Sciatic nerve (tissue), 2 donors: ENCODE measurements at regions not wholly inside any gene's neighbourhood (a gene's known extent, or its start where the extent isn't known, plus 50 kb on each side); places are given as distances from the start of the nearest gene placed in this dataset.

ENCODE experiments used
- ATAC-seq: fragments of 200-7000 bp; cut with Tn5 transposase; one replicate; pipeline ENCODE4 v1.9.1; 2020; ENCODE audit warnings: mild to moderate bottlenecking, moderate library complexity
- DNase-seq: peaks from one replicate; pipeline ENCODE4 v3.0.0-alpha.2; 2020; ENCODE audit warnings: low spot score
- intact Hi-C: fragments of 100-400 bp; cut with DNase I; formaldehyde crosslinking; loops from one replicate; pipeline ENCODE4 v1.14.2; 2022
- donor health status: DM: no; HTN: no; CAD: no.
- donor health status: DM: no; HTN: no; CAD: no.

DNA sequence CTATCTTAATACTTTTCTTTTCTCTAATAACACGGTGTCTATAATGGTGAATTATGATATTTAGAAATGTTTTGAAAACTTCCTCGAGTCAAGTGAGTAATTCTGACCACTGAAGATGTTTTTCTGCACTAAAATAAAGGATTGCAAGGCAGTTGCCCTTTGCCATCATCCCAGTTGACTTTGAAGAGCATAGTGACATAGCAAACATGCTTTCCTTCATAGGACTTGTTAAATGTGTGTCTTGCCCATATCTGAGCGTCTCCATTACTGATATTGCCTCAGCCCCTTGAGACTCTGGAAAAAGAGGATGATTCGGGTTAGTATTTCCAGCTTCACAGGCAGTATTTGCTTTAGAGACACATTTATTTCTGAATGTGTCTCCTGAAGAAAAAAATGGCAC lies 125.2 kb upstream of the MCHR2 start:
- intact Hi-C loops = no loop called here
- no peak for ATAC-seq
- no peak for DNase-seq

DNA sequence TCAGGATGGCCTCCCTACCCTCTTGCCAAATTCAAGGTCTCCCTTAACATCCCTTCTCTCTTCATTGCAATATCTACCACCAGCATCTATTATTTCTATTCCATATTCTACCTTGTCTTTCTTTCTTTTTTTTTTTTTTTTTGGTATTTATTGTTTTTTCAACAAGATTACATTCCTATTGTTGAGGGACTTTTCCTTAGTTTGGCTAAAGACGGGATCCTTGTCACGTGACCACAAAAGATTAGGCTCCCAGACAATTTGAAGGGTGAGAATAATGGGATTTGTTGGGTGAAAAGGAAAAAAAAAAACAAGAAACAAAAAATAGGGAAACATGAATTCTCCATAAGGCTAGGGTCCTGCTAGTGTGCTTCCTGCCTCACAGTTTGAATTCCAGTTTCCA lies 124.3 kb upstream of the MCHR2 start:
- intact Hi-C loops = no loop called here
- ATAC-seq = no peak
- DNase-seq = no peak

DNA sequence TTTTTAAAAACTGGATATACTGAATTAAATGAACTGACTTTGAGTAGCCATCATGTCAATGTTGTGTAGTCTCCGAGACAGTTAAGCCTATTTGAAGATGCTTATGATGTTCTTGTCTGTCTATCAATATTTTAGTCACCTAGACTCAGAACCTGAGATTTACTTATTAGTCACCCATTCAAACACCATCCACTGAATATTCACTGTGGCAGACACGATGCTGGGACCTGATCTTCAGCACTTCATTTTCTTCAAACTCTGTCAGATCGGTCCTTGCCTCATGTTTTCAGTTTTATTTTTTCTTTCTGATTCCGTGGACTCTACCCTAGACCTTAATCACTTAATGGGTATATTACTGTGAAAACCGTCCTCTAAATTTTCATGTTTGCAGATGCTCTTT lies 123.7 kb upstream of the MCHR2 start:
- ATAC-seq (no peak), DNase-seq (no peak)
- intact Hi-C loops = loop anchor here (2.0 kb wide), 1 partner anchor 361 kb away; no protein-coding TSS in a partner anchor

DNA sequence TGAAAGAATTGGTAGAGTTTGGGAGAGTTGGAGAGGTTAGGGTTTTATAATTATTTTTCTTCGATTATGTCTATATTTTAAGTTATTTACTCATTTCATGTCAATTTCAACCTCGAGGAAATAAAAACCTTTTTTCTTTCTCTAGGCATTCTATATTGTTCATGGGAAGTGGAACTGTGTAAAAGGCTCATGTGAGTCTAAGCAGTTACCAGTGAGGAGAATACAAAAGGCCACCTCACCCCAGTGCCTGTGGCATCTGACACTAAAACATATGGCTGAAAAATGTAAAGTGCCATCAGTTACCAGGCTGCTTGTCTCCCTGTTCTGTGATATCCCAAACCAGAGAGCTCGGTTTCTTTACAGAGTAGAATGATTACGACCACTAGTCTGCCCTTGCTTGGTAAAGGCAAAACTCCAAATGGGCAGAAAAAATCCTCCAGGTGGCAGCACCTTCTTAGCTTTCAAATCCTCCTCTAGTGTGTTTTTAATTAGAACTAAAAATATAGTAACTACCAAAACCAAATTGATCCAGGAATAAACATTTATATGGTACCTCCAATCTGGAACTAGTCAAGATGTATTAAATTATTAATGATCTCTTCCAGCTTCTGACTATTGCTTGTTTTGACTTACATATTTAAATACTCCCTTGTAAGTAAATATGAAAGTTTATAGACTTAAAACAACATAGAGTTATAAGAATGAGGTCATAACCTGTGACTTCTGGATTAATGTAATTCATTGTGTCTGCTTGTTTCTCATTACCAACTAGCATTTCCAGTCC lies 122.6 kb upstream of the MCHR2 start:
- intact Hi-C loops = loop anchor here (2.0 kb wide), 1 partner anchor 362 kb away; no protein-coding TSS in a partner anchor
- DNase-seq (no peak), ATAC-seq (peak; percentile 65)

DNA sequence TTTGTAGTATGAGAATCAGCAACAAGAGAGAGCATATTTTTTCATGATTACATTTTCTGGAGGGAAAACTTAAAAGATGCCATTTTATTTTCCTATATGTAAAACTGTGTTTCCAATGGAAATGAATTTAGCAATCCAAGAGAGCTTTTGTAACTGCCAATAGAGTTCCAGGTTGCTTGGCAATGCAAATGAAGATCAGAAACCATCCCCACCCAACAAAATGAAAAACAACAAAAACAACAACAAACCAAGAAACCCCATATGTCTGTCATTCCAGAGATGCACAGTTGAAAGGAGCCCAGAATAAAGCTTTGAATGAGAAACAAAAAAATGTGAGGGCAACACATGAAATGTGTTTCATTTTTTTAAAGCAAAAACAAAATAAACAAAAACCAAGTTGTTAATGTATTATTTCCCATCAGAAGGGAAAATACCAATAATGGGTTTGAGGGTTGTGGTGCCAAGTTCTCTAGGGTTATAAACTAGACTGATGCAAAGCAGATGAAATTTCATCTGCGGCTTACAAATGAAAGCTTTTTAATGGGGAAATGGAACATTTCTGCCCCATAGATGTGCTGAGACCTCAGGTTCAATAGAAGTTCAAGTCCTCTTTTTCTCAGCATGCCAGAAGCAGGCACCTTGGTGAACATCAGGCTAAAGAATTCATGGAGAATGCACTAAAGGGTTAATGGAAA lies 121.5 kb upstream of the MCHR2 start:
- DNase-seq = no peak
- intact Hi-C loops = loop anchor here (2.0 kb wide), 1 partner anchor 363 kb away; no protein-coding TSS in a partner anchor
- ATAC-seq = no peak

DNA sequence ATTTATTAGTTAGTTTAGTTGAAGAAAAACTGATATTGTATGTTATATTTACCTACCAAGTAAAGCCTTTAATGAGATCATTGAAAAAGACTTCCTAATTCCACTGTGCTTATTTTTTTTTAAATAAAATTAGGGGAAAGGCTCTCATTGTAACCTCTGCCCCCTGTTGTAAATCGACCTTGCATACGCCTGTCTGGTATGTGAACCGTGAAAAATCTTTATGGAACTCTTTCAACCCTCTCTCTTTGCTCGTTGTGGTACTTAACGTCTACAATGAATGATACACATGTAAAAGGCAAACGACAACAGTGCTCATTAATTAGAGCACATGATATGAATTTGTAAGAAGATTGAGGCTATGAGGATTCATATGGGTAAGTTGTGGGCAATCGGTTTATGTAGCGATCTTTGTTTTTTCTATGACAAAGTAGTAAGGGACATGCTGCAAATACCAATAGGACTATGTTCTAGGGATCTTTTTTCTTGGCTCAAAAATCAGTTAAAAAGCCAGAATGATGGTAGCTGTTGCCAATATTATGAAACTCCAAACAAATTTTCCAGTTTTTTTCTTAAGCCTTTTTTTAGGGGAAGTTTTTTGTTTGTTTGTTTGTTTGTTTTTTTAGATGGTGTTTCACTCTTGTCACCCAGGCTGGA lies 119.0 kb upstream of the MCHR2 start:
- DNase-seq (no peak), ATAC-seq (no peak)
- intact Hi-C loops = no loop called here

DNA sequence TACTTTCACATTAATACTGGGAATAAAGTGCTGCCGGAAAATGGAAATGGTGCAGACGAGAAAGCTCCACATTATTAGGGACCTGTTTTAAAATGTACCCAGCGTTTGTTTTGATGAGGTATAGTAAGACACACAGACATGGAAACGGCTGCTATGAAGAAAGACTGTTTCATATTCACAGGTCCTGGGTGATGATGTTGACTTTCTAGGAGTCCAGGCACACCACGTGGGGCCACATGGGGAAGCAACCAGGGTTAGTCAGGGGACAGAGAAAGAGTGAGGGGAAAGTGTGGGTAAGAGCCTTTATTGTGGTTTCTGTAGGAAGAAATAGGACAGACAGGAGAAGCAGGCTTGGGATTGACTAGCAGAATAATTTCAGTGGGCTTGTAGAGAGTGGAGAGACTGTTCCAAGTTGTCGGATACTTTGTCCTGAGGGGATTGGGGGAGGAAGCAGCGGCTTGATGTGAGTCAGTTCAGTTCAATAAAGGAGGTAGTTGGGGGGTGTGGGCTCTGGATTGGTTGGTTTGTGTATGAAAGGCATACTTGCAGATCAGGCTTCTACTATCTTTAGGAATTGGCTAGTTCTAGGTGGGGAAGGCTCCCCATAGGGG lies 112.0 kb upstream of the MCHR2 start:
- no peak for ATAC-seq
- intact Hi-C loops = no loop called here

DNA sequence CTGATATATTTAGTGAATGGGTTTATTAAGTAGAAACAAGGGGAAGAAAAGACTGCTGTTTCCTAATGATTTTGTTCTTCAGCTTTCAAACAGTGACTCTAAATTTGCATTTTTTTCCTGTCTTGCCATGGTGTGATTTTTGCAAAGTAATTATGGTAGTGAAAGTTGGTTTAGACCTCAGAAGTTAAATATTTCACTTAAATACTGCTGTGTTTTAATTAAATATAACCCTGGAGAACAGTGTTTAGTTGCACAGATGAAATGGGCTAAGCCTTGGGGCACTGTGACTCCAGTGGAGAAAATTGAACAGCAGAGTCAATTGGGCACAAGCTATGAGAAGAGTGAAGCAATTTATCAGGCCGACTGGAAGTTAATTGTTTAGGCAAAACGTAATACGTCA lies 111.1 kb upstream of the MCHR2 start:
- DNase-seq (no peak), ATAC-seq (no peak)
- intact Hi-C loops = no loop called here

More for the DNA sequence above, 112.0 kb upstream of the MCHR2 start:
- DNase-seq = no peak

DNA sequence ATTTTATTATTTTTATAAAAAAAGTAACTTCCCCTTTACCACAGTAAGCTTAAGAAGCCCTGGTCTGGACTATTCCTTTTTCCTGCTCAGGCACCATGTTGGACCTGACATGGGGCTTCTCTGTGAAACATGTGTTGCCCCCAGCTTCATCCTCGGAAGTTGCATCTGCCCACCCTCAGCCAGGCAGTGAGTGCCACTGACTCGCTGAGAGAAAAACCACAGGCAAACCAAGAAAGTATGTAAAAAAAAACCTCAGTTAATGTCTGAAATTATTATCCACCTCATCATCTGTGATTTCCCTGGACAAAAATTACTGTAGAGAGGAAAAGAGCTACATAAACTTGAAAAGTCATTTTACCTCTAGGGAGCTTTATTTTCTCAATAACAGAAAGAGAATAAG lies 109.9 kb upstream of the MCHR2 start:
- no peak for DNase-seq
- intact Hi-C loops = no loop called here

DNA sequence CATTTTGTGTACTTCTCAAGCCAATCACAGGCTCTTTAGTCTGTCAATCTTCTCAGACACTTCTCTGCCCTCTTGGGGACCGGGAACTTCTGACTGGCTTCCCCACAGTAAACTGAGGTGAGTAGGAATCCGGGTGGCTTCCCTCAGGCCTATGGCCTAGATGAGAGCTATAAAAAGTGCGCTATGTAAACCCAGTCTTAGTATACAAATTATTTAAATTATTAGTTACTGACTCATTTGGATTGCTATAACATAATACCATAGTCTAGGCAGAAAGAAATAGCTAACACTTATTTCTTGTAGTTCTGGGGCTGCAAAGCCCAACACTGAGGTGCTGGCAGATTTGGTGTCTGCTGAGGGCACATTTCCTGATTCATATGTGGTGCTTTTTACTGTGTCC lies 109.2 kb upstream of the MCHR2 start:
- ATAC-seq (no peak), DNase-seq (no peak)
- intact Hi-C loops = no loop called here

More for the DNA sequence above, 109.9 kb upstream of the MCHR2 start:
- ATAC-seq = no peak

DNA sequence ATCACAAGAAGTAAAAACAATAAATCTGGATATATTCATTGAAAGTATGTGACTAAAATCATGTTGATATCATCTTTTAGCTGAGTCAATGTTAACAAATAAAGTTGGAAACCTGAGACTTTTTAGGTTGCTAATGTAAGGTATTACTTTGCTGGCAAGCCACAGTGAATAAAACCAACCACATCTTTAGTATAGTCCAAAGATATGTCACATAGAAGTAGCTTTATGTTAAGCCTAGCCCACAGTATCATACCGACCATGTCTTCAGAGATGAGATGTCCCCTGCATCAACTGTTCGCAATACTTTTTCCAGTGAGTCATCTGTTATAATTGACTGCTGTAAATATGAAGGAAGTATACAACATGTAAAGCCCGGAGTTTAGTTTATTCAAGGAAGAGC lies 107.6 kb upstream of the MCHR2 start:
- intact Hi-C loops = no loop called here
- DNase-seq = no peak
- no peak for ATAC-seq

DNA sequence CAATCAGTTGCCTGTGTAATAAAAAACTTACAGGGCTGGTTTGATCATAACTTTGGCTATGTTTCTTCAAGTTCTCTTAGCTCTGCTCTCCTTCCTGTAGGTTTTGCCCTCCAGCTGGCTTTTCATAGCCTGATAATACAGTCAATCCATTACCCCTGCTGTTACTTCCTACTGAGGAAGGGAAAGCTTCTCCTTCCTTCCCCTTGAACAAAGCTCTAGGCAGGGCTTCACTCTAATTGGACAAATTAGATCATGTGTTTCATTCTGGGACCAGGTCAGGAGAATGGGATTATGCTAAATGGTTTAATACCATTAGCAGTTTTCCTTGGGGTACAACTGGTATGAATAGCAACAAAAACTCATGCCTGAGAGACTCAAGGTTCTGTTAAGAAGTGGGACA lies 106.8 kb upstream of the MCHR2 start:
- intact Hi-C loops = no loop called here
- ATAC-seq (no peak), DNase-seq (no peak)

DNA sequence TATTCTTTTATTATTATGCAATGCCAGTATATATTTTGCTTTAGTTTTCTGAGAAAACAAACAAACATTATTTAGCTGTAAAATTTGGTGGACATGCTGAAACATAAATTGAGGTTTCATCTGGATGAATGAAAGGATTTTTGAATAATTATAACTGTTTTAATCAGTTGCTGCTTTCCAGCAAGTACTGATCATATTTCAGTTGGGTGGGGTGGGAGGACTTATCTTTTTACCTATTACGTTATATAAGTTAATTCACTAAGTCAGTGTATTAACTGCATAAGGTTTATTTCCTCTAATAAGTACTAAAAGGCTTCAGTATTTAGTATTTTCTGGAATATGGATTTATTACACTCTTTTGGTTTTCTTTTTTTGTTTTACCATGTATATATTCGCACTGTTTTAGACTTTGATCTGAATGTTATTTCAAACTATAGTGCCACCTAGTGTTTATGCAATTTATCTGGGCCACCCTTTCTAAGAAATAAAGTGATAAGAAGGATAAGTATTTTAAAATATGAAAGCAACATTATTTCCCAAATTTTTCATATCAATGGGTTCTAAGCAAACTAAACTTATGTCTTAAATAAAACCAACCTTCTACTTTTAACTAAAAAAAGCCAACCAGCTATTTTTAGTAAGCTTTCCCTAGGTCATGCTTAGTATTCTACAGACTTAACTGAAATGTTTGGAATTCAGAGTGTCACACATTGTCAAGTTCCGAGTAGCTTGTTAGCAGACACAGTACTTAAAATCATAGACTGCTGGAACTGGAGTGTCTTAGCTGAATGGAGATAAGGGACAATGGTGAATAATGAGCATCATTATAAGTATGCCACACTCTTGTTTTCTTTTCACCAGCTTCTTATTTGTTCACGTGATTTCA lies 105.4 kb upstream of the MCHR2 start:
- intact Hi-C loops = no loop called here
- no peak for DNase-seq
- no peak for ATAC-seq

DNA sequence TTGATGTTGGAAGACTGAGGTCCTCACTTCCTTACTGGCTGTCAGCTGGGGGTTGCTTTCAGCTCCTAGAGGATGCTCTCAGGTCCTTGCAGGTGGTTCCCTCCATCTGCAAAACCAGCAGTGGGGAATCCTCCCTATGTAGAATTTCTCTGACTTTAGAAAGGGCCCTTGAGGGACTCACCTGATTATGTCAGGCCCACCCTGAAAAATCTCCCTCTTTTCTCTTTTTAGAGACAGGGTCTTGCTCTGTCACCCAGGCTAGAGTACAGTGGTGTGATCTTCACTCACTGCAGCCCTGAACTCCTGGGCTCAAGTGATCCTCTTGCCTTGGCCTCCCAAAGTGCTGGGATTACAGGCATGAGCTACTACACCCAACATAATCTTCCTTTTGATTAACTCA lies 102.9 kb upstream of the MCHR2 start:
- intact Hi-C loops = no loop called here

DNA sequence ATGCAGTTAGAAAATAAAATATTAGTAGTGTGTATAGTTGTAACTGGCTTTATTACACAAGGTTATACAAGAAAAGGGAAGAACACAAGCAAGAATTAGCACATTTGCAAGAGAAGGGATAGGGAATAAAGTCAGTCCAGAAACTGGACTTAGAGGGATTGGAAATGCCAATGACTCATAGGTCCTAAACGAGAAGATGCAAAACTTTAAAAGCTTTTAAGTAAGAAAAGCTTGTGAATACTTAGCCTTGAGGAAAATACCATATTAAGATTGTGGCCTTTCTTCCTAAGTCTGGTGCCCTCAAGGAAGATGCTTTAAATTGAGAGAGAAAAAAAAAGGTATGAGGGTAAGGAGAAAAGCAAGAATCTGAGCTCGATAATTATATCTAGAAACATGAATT lies 102.3 kb upstream of the MCHR2 start:
- ATAC-seq (no peak), DNase-seq (no peak)
- intact Hi-C loops = no loop called here

More for the DNA sequence above, 102.9 kb upstream of the MCHR2 start:
- DNase-seq (no peak), ATAC-seq (no peak)

DNA sequence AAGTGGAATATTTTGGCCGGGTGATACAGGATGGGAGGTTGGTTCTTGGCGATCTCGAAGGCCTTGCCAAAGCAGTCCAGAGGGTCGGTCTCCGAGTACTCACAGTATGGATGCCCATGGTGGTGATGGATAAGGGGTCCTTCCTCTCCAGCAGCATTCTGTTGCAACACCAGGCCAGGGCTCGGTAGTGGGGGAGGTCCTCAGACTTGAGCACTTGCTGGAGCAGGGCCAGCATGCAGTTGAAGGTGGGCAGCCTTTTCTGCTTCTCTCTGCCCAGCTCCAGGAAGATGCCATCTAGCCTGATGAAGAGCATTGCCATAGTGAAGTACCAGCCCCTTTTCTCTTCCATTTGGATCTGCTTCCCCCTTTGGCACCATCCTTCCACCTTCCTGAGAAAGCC lies 99.4 kb upstream of the MCHR2 start:
- intact Hi-C loops = no loop called here
- ATAC-seq (no peak), DNase-seq (no peak)

DNA sequence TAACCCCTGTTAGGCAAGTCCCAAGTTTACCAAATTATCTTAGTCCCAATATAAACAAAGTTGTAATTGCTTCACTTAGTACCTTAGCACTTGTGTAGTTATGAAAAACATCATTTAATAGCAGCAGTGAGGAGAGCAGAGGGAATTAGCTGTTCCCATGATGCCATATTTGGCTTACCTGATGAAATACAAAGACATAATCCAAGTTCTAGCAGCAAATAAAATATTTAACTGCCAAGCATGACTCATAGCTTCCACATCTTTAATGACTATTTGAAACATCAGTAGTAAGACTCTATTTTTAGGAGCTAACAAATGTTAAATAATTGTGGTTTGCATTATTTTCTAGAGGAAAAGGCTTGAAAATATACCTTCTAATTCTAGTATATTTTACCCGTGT lies 94.0 kb upstream of the MCHR2 start:
- intact Hi-C loops = no loop called here
- no peak for DNase-seq
- peak; percentile 55 for ATAC-seq

DNA sequence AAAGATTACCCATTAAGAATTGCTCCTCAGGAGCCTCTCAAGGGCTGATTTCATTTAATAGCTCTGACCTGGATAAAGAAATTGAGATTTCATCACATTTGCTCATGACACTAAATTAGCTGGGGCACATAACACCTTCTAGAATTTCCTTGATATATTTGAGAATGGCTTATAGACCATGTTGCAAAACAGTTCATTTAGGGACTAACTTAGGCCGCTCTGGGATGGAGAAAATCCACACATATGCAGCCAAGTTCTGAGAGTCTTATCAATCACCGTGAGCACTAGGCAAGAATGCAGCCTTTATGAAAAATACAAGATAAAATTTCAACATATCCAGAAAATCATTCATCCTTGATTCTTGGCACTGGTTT lies 91.0 kb upstream of the MCHR2 start:
- DNase-seq (no peak), ATAC-seq (peak; percentile 38)
- intact Hi-C loops = loop anchor here (1.0 kb wide), 1 partner anchor 41 kb away; no protein-coding TSS in a partner anchor
